ENCODE measurements at regions not wholly inside any gene's neighbourhood (a gene's known extent, or its start where the extent isn't known, plus 50 kb on each side); places are given as distances from the start of the nearest gene placed in this dataset.
"Not testable (repeated sequence)": the region's sequence is repeated elsewhere in the genome, so short reads cannot be mapped to it uniquely, and the experiment has no call there.

GRCh38 chr14:106810168-106810567 is 1283.8 kb downstream of the TMEM121 start:
- H3K4me3 Mint-ChIP-seq; POLR2A ChIA-PET; H3K9me3 Mint-ChIP-seq (ENCODE audit: insufficient read depth); H3K9ac ChIP-seq (ENCODE audit: low read length); H3K27me3 ChIP-seq (replicated peaks in 1 of 4; ENCODE audit: control extremely low read depth in 1 of 4, control insufficient read depth in 3 of 4, insufficient read depth in 4 of 4, low read length in 3 of 4); H3K4me2 ChIP-seq (replicated peaks; ENCODE audit: low read depth, low read length, poor library complexity, severe bottlenecking); H3K27me3 Mint-ChIP-seq; H2AFZ ChIP-seq (ENCODE audit: insufficient read depth, low read depth, low read length, poor library complexity, severe bottlenecking); H3K27ac ChIP-seq (ENCODE audit: low read length in 2 of 2); H3K36me3 ChIP-seq (replicated peaks in 1 of 2; ENCODE audit: control extremely low read depth in 1 of 2, control insufficient read depth in 1 of 2, extremely low read depth in 1 of 2, insufficient read depth in 2 of 2, low read length in 1 of 2); intact Hi-C loops (cut with micrococcal nuclease); H4K20me1 ChIP-seq (ENCODE audit: control insufficient read depth, insufficient read depth, low read length, poor library complexity, severe bottlenecking); H3K4me3 ChIP-seq (ENCODE audit: control extremely low read depth in 1 of 5, extremely low read depth in 1 of 5, insufficient read depth in 1 of 5, low read depth in 2 of 5, low read length in 4 of 5); H3K27ac Mint-ChIP-seq; H3K9me3 ChIP-seq (ENCODE audit: control extremely low read depth in 1 of 3, control insufficient read depth in 2 of 3, insufficient read depth in 1 of 3, low read length in 2 of 3); H3K79me2 ChIP-seq (ENCODE audit: control insufficient read depth, insufficient read depth, low read length); H3K4me1 ChIP-seq (ENCODE audit: control insufficient read depth in 2 of 2, insufficient read depth in 2 of 2, low read length in 2 of 2); ATAC-seq (ENCODE audit: low read depth): not testable (repeated sequence)
- WGBS (ENCODE audit: insufficient coverage), result 51% methylated on average over 12 of the region's 13 CpGs
- H3K4me1 Mint-ChIP-seq, result peaks cover 11% of the 10 kb centered on the region
- TF ChIP-seq, protein P1, sequence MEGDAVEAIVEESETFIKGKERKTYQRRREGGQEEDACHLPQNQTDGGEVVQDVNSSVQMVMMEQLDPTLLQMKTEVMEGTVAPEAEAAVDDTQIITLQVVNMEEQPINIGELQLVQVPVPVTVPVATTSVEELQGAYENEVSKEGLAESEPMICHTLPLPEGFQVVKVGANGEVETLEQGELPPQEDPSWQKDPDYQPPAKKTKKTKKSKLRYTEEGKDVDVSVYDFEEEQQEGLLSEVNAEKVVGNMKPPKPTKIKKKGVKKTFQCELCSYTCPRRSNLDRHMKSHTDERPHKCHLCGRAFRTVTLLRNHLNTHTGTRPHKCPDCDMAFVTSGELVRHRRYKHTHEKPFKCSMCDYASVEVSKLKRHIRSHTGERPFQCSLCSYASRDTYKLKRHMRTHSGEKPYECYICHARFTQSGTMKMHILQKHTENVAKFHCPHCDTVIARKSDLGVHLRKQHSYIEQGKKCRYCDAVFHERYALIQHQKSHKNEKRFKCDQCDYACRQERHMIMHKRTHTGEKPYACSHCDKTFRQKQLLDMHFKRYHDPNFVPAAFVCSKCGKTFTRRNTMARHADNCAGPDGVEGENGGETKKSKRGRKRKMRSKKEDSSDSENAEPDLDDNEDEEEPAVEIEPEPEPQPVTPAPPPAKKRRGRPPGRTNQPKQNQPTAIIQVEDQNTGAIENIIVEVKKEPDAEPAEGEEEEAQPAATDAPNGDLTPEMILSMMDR (IDR thresholded peaks at IDR 0.05), result peak; percentile 27
- DNase-seq, result peak; percentile 44
- CTCF ChIA-PET, result interaction anchor here (1.0 to 1.5 kb wide), 3 partner anchors 16 to 63 kb away, joined by 3 to 10 read pairs (median 4); no protein-coding TSS in a partner anchor

DNA sequence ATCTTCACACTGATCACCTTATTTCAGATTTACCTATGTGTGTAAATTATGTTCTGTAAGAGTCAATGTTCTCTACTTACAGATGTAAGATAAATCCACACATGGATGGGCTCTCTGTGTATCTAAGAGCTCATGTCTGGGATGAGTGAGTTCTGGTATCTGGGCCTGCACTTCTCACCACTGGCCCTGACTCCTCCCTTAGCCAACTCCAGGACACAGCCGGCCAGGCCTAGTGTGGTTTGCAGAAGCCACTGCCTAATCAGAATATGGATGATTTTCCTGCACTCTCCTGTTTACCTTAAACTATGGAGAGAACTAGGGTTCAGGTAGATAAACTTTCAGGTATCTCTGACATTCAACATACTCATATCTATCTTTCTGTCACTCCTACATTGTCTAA is 1284.8 kb downstream of the TMEM121 start:
- no peak for DNase-seq
- CTCF ChIA-PET, result interaction anchor here (0.6 to 1.5 kb wide), 4 partner anchors 15 to 62 kb away, joined by 3 to 10 read pairs (median 4); no protein-coding TSS in a partner anchor
- no CpG with 5 or more reads among the region's 1 CpG for WGBS (ENCODE audit: insufficient coverage)
- H3K4me3 Mint-ChIP-seq, result no peak overlapping the region
- H3K27me3 Mint-ChIP-seq, result peaks cover 2% of the 10 kb centered on the region
- Histone ChIP-seq H3K9ac (ENCODE audit: low read length) (no peak overlapping the region), H2AFZ (ENCODE audit: insufficient read depth, low read depth, low read length, poor library complexity, severe bottlenecking) (no peak overlapping the region), H3K27me3 (replicated peaks in 1 of 4; ENCODE audit: control extremely low read depth in 1 of 4, control insufficient read depth in 3 of 4, insufficient read depth in 4 of 4, low read length in 3 of 4) (no peaks in the 10 kb centered on the region), H4K20me1 (ENCODE audit: control insufficient read depth, insufficient read depth, low read length, poor library complexity, severe bottlenecking) (no peaks in the 10 kb centered on the region), H3K4me1 (ENCODE audit: control insufficient read depth in 2 of 2, insufficient read depth in 2 of 2, low read length in 2 of 2) (peaks cover 7 to 9% of the 10 kb centered on the region in 2 donors), H3K79me2 (ENCODE audit: control insufficient read depth, insufficient read depth, low read length) (no peaks in the 10 kb centered on the region), H3K4me3 (ENCODE audit: control extremely low read depth in 1 of 5, extremely low read depth in 1 of 5, insufficient read depth in 1 of 5, low read depth in 2 of 5, low read length in 4 of 5) (no peak overlapping the region), H3K36me3 (replicated peaks in 1 of 2; ENCODE audit: control extremely low read depth in 1 of 2, control insufficient read depth in 1 of 2, extremely low read depth in 1 of 2, insufficient read depth in 2 of 2, low read length in 1 of 2) (no peaks in the 10 kb centered on the region), H3K9me3 (ENCODE audit: control extremely low read depth in 1 of 3, control insufficient read depth in 2 of 3, insufficient read depth in 1 of 3, low read length in 2 of 3) (no peaks in the 10 kb centered on the region), H3K4me2 (replicated peaks; ENCODE audit: low read depth, low read length, poor library complexity, severe bottlenecking) (no peak overlapping the region), H3K27ac (ENCODE audit: low read length in 2 of 2) (no peak overlapping the region)
- no peak overlapping the region for H3K27ac Mint-ChIP-seq
- TF ChIP-seq, protein P1 (IDR thresholded peaks at IDR 0.05), result no peak
- no peak for TF ChIP-seq EZH2 (IDR thresholded peaks at IDR 0.05; ENCODE audit: borderline replicate concordance, insufficient read depth, low read depth, low read length, poor library complexity, severe bottlenecking)
- H3K4me1 Mint-ChIP-seq, result peaks cover 11% of the 10 kb centered on the region
- ATAC-seq (ENCODE audit: low read depth), result no peak
- POLR2A ChIA-PET, result no interaction called here
- intact Hi-C loops (cut with micrococcal nuclease), result no loop called here
- no peaks in the 10 kb centered on the region for H3K9me3 Mint-ChIP-seq (ENCODE audit: insufficient read depth)
